ENCODE measurements at regions not wholly inside any gene's neighbourhood (a gene's known extent, or its start where the extent isn't known, plus 50 kb on each side); places are given as distances from the start of the nearest gene placed in this dataset.

GRCh38 chr18:61082976-61083630 lies 250.1 kb upstream of the CDH20 start:
- H3K36me3 ChIP-seq (ENCODE audit: control insufficient read depth in 4 of 4, insufficient read depth in 3 of 4, low read depth in 1 of 4, low read length in 3 of 4): no peaks in the 10 kb centered on the region
- TF ChIP-seq, protein P1, sequence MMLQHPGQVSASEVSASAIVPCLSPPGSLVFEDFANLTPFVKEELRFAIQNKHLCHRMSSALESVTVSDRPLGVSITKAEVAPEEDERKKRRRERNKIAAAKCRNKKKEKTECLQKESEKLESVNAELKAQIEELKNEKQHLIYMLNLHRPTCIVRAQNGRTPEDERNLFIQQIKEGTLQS (IDR thresholded peaks at IDR 0.05): no peak
- TF ChIP-seq, protein P2, sequence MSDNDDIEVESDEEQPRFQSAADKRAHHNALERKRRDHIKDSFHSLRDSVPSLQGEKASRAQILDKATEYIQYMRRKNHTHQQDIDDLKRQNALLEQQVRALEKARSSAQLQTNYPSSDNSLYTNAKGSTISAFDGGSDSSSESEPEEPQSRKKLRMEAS (IDR thresholded peaks at IDR 0.05): no peak
- TF ChIP-seq REST (IDR thresholded peaks at IDR 0.05): no peak
- no peak for TF ChIP-seq GABPA (IDR thresholded peaks at IDR 0.05 in 1 of 2, conservative IDR thresholded peaks at IDR 0.05 in 1 of 2)
- no peak for TF ChIP-seq RAD21 (IDR thresholded peaks at IDR 0.05)
- no peak for TF ChIP-seq YY1 (IDR thresholded peaks at IDR 0.05)
- TF ChIP-seq ZBTB33 (IDR thresholded peaks at IDR 0.05): no peak
- no peak for TF ChIP-seq RXRA (IDR thresholded peaks at IDR 0.05)
- no peak for TF ChIP-seq JUND (IDR thresholded peaks at IDR 0.05)
- no peak for TF ChIP-seq HNF4A (conservative IDR thresholded peaks at IDR 0.05)
- no peak for TF ChIP-seq FOXA2 (IDR thresholded peaks at IDR 0.05)
- 69% methylated on average over 2 of the region's 2 CpGs for WGBS

DNA sequence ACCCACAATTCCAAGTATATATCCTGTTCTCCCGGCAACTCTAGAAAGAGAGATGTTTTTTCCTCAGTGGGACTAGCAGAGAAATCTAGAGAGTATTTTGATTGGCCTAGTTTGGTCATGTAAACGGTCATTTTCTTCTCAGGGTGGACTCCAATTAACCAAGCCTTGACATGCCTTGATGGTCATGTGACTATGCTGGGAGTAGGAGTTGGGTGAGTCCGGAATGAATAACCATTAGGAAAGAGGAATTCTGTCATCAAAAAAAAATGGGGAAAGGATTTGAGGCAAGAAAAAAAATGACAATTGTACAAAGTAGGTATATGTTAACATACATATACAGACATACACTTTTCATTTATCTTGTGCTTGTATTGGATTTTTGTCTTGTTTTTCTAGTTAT lies 248.2 kb upstream of the CDH20 start:
- no peak for DNase-seq (ENCODE audit: low spot score)
- H3K27ac ChIP-seq (ENCODE audit: low read depth in 1 of 2, low read length in 2 of 2): no peak overlapping the region
- H3K4me1 ChIP-seq (ENCODE audit: control insufficient read depth in 4 of 4, insufficient read depth in 4 of 4, low read length in 3 of 4): no peaks in the 10 kb centered on the region
- WGBS: 73% methylated on average over 3 of the region's 3 CpGs
- no peaks in the 10 kb centered on the region for H3K27me3 ChIP-seq (ENCODE audit: control insufficient read depth in 4 of 4, insufficient read depth in 4 of 4, low read length in 3 of 4)
- no peaks in the 10 kb centered on the region for H3K36me3 ChIP-seq (ENCODE audit: control insufficient read depth in 4 of 4, insufficient read depth in 3 of 4, low read depth in 1 of 4, low read length in 3 of 4)
- H3K9me3 ChIP-seq (ENCODE audit: control insufficient read depth in 4 of 4, low read length in 3 of 4): no peaks in the 10 kb centered on the region
- no peak overlapping the region for H3K4me3 ChIP-seq (ENCODE audit: low read depth in 1 of 3, low read length in 3 of 3)
- no peak overlapping the region for H3K9ac ChIP-seq (ENCODE audit: low read depth in 1 of 2, low read length in 2 of 2)
- no peak for TF ChIP-seq RXRA (IDR thresholded peaks at IDR 0.05)
- TF ChIP-seq FOXA2 (IDR thresholded peaks at IDR 0.05): no peak
- TF ChIP-seq NR2F2 (IDR thresholded peaks at IDR 0.05): no peak
- TF ChIP-seq HNF4A (conservative IDR thresholded peaks at IDR 0.05): no peak
- no peak for TF ChIP-seq GABPA (IDR thresholded peaks at IDR 0.05 in 1 of 2, conservative IDR thresholded peaks at IDR 0.05 in 1 of 2)
- no peak for TF ChIP-seq RAD21 (IDR thresholded peaks at IDR 0.05)
- no peak for TF ChIP-seq EGR1 (IDR thresholded peaks at IDR 0.05; ENCODE audit: low read depth in 2 of 2)
- TF ChIP-seq REST (IDR thresholded peaks at IDR 0.05): no peak
- TF ChIP-seq, protein P1 (IDR thresholded peaks at IDR 0.05): no peak
- TF ChIP-seq TAF1 (conservative IDR thresholded peaks at IDR 0.05): no peak
- no peak for TF ChIP-seq HNF4G (IDR thresholded peaks at IDR 0.05)
- no peak for TF ChIP-seq CTCF (IDR thresholded peaks at IDR 0.05; ENCODE audit: low read depth, low read length, missing input control)
- no peak for TF ChIP-seq FOXA1 (IDR thresholded peaks at IDR 0.05)
- TF ChIP-seq SP1 (IDR thresholded peaks at IDR 0.05): no peak
- no peak for TF ChIP-seq JUND (IDR thresholded peaks at IDR 0.05)
- TF ChIP-seq YY1 (IDR thresholded peaks at IDR 0.05): no peak

More at GRCh38 chr18:61082976-61083630, 250.1 kb upstream of the CDH20 start:
- H3K9me3 ChIP-seq (ENCODE audit: control insufficient read depth in 4 of 4, low read length in 3 of 4): no peaks in the 10 kb centered on the region
- no peak for DNase-seq (ENCODE audit: low spot score)
- no peak overlapping the region for H3K9ac ChIP-seq (ENCODE audit: low read depth in 1 of 2, low read length in 2 of 2)
- no peaks in the 10 kb centered on the region for H3K4me1 ChIP-seq (ENCODE audit: control insufficient read depth in 4 of 4, insufficient read depth in 4 of 4, low read length in 3 of 4)
- H3K27ac ChIP-seq (ENCODE audit: low read depth in 1 of 2, low read length in 2 of 2): no peak overlapping the region
- no peaks in the 10 kb centered on the region for H3K27me3 ChIP-seq (ENCODE audit: control insufficient read depth in 4 of 4, insufficient read depth in 4 of 4, low read length in 3 of 4)
- no peak overlapping the region for H3K4me3 ChIP-seq (ENCODE audit: low read depth in 1 of 3, low read length in 3 of 3)
